22Rv1 (cell line): ENCODE measurements at regions not wholly inside any gene's neighbourhood (a gene's known extent, or its start where the extent isn't known, plus 50 kb on each side); places are given as distances from the start of the nearest gene placed in this dataset.

Experiments
- CTCF ChIP-seq: fragments of 450-650 bp; IDR thresholded peaks from 2 replicates; pipeline ENCODE4 v1.5.1; 2017; ENCODE audit warnings: mild to moderate bottlenecking
- ZFX ChIP-seq: fragments of 450-650 bp; IDR thresholded peaks from 2 replicates; pipeline ENCODE4 v1.6.1; 2017; ENCODE audit warnings: antibody characterized with exemption, borderline replicate concordance

GRCh38 chr5:6289239-6289638 lies 89.1 kb downstream of the MED10 start:
- TF ChIP-seq CTCF = no peak
- TF ChIP-seq ZFX = no peak
